GM18870 (cell line): ENCODE measurements at regions not wholly inside any gene's neighbourhood (a gene's known extent, or its start where the extent isn't known, plus 50 kb on each side); places are given as distances from the start of the nearest gene placed in this dataset.
"Not testable (repeated sequence)": the region's sequence is repeated elsewhere in the genome, so short reads cannot be mapped to it uniquely, and the experiment has no call there.

Experiments
- ATAC-seq: cut with Tn5 transposase; IDR thresholded peaks from one replicate; pipeline ENCODE4 v1.9.1; 2021; ENCODE audit warnings: moderate library complexity; ENCODE audit not compliant: unreplicated experiment

DNA sequence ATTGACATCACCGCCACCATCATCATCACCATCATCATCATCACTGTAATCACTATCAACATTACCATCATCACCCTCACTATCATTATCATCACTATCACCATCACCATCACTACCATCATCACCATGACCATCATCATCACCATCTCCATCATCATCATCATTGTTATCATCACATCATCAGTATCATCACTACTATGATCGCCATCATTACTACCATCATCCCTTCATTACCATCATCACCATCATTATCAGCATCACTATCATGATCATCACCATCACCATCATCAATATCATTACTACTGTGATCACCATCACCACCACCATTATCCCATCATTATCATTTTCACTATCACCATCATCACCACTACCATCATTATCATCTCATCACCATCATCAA, 368.3 kb downstream of the SEC14L1 start:
- ATAC-seq = no peak

DNA sequence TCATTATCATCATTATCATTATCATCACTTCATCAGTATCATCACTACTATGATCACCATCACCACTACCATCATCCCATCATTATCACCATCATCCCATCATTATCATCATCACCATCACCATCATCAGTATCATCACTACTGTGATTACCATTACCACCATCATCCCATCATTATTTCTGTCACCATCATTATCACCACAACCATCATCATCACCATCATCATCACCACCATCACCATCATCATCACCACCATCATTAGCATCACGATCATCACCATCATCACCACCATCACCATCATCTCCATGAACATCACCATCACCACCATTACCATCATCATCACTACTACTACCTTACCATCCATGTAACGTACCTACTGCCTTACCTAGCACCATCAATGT, 368.8 kb downstream of the SEC14L1 start:
- no peak for ATAC-seq

DNA sequence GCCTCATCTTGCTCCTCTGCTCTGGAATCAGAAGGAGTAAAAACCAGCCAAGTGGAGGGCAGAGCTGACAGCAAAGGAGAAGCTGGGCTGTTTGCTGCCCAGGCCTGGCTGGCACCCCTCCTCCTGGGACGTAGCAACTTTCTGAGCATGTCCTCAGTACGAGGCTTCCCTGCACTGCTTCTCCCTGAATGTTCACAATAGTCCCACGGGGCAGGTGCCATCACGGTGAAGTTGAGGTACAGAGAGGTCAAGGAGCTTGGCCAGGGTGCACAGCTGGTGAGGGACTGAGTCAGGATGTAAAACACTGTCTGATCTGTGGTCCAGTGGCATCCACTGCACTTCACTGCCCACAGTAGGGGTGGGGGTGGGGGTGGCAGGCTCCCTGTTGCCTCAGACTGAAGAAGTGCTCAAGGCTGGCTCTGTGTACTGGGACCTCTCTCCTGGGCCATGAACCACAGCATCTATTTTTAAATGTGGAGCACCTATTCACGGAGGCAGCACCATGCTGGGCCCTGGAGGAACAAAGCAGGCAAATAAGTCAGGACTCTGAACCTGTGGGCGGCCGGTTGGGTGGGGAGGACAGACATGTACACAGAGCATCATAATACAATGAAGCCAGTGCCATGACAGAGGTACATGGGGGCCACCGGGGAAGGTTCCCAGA, 369.5 kb downstream of the SEC14L1 start:
- ATAC-seq = no peak

DNA sequence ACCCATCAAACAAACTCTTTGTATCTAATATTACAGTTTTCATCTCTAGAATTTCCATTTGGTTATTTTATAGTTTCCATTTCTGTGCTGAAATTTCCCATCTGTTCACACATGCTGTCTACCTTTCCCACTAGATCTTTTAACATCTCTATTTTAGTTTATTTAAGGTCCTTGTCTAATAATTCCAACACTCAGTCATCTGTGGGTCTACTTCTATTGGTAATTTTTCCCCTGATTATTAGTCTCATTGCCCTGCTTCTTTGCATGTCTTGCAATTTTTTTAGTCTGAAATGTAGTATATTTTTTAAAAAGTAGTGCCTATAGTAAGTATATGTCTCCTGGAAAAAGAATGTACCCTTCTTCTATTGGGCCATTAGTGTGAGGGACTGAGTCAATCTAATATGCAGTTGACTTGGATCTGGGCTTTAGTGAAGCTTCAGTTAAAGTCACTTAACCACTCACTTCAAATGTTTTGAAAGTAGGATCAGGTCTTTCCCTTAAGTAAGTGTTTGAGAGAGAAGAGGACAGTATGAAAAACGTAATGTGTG, 370.8 kb downstream of the SEC14L1 start:
- ATAC-seq = no peak

DNA sequence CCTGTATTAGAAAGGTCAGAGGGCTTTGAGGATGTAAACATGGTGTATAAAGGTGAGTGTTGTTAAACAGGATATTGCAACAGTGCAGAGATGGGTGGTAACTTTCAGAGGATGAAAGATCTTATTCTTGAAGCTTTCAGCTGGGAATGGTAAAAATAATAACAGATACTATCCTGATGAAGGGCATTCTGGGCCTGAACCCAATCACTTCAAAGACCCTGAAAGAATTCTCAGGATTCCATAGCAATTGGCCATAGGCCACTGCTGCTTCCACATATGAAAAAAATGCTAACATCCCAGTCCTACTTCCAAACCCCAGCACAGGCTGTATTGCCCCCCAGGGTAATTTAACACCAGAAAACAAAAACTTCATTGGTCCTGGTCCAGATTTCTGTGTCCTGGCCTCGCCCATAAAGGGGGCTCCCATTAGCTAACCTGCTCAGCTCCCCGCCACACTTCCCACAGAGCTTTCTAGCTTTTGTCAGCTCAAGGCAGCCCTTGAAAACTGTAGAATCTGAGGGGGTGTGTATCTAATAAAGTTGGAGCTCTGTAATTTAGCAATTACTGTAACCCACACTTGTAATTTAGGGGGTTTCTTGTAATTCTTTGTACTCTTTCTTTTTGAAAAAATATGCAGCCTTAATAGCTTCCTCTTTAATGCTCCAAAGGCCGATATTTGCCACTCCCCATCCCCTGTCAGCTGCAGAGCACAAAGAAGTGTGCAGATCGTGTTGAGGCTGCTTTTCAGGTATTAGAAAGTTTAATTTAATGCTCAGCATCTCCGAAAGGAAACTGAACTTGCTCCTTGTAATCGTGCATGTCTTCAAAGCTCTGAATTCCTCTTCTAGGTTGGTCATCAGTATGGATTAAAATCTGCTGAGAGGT, 371.5 kb downstream of the SEC14L1 start:
- ATAC-seq = no peak

DNA sequence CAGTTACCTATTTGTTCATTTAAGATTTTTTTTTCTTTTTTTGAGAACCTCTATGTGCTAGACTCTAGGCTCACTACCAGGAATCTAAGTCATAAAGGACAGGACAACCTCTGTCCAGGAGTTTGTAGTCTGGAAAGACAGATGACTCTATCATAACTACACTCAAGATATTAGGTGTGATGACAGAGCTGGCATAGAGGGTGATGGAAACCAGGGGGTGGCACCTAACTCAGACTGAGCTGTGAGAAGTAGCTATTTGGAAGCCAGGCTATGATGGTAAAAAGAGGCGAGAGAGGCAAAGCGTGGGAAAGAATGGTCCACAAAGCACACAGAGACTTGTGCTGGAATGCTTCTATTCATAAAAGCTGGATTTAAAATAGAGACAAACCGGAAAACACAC, 372.3 kb downstream of the SEC14L1 start:
- no peak for ATAC-seq

DNA sequence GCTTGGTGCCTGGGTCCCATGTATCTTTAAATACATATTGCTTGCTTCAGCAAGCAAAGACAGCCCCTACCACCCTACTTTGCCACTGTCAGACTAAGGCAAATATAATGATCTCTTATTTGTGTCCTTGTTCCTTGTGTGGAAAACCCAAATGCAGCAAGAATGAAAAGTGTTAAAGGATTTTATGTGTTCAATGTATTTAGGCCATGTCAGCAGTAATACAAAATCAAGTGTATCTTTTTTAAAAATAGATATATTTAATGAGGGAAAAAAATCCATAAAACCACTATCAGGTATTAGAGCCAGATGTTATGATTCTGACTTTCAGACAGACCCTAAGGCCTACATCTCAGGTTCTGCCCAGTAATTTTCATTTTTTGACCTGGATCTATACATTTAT, 374.5 kb downstream of the SEC14L1 start:
- no peak for ATAC-seq

DNA sequence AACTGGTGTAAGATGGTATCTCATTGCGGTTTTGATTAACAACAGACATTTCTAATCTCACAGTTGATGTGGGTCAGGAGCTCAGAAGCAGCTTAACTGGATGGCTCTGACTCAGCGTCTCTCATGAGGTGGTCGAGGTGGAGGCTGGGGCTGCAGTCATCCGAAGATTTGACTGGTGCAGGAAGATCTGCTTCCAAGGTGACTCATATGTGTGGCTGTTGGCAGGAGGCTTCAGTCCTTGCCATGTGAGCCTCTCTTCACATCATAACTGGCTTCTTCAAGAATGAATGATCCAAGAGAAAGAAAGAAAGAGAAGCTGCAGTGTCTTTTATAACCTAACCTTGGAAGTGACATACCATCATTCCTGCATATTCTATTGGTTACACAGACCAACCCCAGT, 376.1 kb downstream of the SEC14L1 start:
- no peak for ATAC-seq

DNA sequence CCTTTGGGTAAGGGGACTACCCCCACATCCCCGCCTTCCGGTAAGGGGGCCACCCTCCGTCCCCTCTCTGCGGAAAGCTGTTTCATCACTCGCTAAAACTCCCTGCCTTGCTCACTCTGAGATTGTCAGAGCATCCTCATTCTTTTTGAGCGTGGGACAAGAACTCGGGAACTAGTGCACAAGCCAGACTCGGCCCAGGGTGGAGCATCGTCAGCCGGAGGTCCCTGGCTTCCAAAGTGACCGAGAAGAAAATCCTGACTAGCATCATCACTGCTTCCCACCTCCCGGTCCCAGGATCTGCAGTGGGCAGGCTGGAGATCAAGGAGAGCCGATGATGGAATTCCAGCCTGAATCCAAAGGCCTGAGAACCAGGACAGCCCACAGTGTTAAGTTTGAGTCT, 380.3 kb downstream of the SEC14L1 start:
- no peak for ATAC-seq

DNA sequence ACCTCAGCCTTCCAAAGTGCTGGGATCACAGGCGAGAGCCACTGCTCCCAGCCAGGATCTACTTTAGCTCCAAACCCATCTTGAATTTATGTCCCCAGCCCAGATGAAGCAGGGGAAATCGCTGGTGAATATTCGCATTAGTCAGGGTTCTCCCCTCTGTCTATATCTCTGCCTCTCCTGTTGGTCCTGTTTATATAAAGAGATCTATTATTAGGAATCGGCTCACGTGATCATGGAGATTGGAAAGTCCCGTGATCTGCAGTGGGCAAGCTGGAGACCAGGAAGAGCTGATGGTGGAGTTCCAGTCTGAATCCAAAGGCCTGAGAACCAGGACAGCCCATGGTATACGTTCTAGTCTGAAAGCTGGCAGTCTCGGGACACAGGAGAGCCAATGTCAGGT, 382.8 kb downstream of the SEC14L1 start:
- no peak for ATAC-seq

DNA sequence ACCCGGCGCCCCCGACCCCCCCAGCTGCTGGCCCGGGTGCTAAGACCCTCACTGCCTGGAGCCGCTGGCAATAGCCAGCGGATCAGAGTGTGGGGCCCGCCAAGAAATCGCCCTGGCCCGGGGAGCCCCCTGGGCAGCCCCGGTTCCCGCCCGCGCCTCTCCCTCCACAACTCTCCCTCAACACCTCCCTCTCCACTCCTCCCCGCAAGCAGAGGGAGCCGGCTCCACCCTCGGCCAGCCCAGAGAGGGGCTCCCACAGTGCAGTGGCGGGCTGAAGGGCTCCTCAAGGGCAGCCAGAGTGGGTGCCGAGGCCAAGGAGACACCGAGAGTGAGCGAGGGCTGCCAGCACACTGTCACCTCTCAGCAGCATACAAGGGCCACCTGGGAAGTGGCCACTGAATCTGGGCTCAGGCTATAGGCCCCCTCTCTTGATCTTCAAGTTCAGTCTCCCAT, 385.5 kb downstream of the SEC14L1 start:
- ATAC-seq = no peak

DNA sequence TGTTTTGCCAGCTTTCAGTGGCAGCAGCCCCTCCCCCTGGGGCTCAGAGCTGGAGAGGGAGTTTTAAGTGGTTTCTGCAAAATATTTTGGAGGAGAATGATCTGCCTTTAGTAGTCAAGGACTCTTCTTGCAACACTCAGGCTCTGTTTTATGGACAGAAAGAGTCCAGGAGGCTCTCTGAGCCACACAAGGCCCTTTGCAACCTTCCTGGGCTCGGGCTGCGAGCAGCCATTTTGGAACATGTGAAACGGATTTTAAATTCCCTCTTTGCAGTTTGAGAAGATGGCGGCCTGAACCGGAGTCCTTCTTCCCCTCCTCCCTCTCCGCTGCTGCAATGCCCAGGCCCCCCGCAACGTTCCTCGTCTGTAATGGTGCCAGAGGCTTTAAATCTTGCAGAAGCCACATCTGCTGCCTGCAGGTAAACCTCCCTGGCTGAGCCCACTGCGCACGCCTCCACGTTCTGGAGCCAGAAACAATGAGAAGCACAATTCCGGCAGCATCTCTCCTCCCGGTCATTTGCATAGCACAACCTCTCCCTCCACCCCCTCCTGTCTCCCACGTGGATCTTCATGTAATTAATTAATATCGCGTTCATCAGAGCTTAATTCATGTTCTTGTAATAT, 386.1 kb downstream of the SEC14L1 start:
- no peak for ATAC-seq

DNA sequence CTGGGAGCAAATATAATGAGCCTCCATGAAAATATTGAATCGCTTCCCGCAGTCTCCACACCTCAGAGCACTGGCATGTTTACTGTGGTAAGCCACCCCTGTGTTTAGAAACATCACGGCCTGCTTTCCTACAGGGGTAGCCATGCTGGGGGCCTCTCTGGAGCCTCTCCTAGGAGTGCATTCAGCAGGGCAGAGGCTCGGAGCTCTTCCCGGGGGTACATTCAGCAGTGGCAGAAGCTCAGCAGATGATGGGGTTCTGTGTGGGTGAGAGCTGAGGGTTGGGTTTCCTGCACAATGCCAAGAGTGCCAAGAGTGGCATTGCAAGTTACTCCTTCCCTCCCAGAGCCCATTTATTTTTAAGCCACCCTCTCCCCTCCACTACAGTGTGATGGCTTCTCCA, 386.6 kb downstream of the SEC14L1 start:
- ATAC-seq = no peak

DNA sequence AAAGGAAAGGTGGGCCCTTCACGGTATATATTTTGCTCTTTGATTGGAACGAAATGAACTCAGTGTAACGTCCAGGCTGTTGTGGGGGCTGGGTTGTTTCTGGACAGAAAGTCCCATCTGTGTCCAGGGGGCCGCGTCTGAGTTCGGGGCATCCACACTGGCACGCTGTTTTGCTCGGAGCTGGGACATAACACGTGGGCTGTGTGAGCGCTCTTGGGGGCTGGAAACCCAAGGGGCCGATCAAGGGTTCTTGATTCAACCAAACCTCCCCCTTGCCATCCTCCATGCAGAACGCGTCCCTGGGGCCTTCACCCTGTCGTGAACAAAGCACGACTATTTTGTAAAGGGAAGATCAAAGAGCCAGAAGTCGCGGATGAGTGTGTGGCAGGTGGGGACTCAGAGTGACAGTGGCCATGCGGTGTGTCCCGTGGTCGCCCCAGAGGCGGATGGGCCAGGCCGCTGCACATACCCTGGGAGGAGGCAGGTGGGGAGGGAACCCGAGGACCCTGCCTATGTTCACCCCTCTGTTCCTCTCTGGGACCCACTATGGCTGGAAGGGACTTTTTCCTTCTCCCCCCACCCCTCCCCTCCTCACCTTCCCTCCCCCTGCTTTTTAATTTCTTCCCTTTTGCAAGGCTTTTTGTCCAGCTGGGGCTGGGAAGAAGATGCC, 387.2 kb downstream of the SEC14L1 start:
- ATAC-seq = no peak

DNA sequence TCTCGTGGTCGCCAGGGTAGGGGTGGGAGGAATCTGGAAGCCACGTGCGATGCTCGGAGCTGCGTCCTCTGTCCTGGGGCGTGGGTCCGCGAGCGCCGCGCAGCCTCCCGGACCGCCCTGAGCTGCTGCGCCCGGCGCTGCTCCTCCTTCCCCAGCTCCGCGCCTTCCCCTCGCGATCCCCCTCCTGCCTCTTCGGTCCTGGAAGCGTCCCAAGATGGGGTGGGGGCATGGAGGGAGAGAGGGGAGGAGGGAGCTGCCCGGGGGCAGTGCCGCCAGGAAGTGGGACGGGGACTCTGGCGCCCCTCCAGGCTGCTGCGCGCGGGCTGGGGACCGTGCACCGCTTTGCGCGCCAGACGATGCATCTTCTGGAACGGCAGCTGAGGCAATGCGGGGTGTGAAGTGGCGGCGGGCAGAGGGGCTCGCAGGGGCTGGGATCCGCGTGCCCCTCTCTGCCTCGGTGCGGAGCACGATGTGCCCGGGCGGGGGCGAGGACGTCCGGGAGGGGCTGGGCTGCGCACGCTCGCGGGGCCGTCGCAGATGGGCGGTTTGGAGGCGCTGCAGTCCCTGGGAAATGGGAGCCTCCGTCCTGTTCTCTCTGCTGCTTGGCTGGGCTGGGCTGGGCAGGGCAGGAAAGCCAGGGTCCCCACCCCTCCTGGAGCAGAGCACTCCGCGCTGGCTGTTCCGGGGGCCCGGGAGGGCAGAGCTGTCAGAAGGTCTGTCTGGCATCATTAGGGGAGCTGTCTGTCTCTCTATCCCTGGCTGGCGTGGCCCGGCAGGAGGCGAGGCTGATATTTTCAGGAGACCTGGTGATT, 388.0 kb downstream of the SEC14L1 start:
- no peak for ATAC-seq

DNA sequence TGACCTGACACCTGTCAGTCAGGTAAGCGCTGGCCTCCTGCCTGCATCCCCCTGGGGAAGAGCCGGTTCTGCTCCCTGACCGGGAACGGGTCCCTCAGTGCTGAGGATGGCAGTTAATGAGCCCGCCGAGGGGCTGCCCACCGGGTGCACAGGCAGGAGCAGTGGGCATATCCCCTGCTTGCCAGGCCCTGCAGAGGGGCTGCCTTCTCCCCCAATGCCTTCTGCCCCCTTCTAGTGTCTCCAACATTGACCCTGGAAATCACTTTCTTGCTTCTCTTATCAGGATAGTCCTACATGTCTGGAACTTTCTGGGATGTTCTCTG, 388.5 kb downstream of the SEC14L1 start:
- ATAC-seq = no peak

DNA sequence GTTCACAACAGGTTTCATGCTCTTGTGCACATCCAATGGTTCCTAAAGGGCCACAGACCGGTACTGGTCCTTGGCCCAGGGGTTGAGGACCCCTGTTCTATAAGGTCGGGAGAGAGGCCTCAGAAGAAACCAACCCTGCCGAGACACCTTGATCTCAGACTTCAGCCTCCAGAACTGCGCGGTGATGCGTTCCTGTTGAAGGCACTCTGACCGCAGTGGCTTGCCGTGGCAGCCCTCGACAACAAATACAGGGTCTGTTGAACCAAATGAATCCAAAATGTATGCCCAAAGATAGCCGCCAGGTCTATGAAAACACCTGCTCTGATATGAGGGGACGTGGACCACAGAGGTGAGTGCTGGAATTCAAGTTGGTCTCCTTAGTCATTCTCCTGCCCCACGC, 389.8 kb downstream of the SEC14L1 start:
- ATAC-seq = no peak

DNA sequence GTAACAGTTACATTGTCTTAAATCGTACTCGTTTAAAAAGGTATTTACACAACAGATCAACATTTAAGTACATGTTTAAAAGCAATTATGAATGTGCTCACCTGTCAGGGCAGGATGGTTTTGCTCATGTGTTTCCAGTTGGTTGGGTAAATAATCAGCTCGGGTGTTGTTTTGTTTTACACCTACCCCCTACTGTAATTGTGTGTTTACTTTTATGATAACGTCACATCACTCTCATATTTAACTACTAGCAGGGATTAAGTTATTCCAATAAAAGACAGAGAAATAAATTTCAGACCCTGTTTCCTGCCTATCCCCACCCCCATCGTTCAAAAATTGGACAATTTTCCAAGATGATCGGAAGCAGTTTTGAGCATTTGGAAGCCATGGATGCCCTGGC, 390.2 kb downstream of the SEC14L1 start:
- no peak for ATAC-seq

DNA sequence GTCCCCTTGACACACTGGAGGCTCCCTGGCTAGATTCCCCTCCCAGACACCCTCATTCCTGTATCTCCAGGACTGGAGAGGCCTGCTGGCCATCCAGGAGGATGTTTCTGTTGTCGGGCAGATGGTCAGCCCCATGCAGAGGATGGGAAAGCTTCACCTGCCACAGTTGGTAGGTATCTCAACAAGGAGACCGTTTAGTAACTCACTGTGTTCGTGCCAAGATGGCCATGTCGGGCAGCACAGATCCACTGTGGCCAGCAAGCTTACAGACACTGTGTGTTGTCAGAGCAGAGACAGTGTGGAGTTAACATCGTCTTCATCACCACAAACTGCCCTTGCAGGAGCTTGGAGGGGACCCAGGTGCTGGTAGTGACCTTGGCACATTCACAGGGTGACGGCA, 390.9 kb downstream of the SEC14L1 start:
- ATAC-seq = no peak

DNA sequence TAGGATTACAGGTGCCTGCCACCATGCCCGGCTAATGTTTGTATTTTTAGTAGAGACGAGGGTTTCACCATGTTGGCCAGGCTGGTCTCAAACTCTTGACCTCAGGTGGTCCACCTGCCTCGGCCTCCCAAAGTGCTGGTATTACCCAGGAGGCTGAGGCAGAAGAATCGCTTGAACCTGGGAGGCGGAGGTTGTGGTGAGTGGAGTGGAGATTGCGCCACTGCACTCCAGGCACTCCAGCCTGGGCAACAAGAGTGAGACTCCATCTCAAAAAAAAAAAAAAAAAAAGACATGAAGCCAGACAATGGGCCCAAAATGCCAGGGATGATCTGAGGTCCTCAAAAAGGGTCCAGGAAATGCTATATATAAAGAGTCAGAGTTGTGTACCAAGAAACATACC, 392.9 kb downstream of the SEC14L1 start:
- ATAC-seq = not testable (repeated sequence)
